Peyer's patch (tissue), 4 donors: ENCODE measurements at regions not wholly inside any gene's neighbourhood (a gene's known extent, or its start where the extent isn't known, plus 50 kb on each side); places are given as distances from the start of the nearest gene placed in this dataset.

ENCODE experiments used
- DNase-seq, 3 donors: peaks; one replicate each; pipeline ENCODE4 v3.0.0-alpha.2; 2017 to 2019
- H3K27ac ChIP-seq, 4 donors: fragments of 200-600 bp; sonication (generic); one replicate each; pipeline ENCODE4 v1.5.1; 2016 to 2019
- H3K27me3 ChIP-seq, 2 donors: fragments of 200-600 bp; sonication (generic); one replicate each; pipeline ENCODE4 v1.5.1; 2019
- H3K36me3 ChIP-seq, 3 donors: fragments of 200-600 bp; sonication (generic); one replicate each; pipeline ENCODE4 v1.5.1; 2016 to 2019
- H3K4me1 ChIP-seq, 4 donors: fragments of 200-600 bp; sonication (generic); one replicate each; pipeline ENCODE4 v1.5.1; 2016 to 2019
- H3K4me3 ChIP-seq, 4 donors: fragments of 200-600 bp; sonication (generic); 1 replicate in 3 of 4; 2 replicates in 1 of 4; pipeline ENCODE4 v1.5.1; 2016 to 2019; ENCODE audit warnings: mild to moderate bottlenecking in 1 of 4
- H3K9me3 ChIP-seq, 4 donors: fragments of 200-600 bp; sonication (generic); one replicate each; pipeline ENCODE4 v1.5.1; 2016 to 2019; ENCODE audit warnings: mild to moderate bottlenecking in 1 of 4
- POLR2A ChIP-seq, 2 donors: fragments of 450-650 bp; IDR thresholded peaks; one replicate each; pipeline ENCODE4 v1.5.1; 2017; ENCODE audit warnings: antibody characterized with exemption in 2 of 2, mild to moderate bottlenecking in 2 of 2, moderate library complexity in 2 of 2
- TF ChIP-seq, protein P1 (sequence below), 6 experiments: fragments of 450-650 bp in 4 of 6; fragments of 200-600 bp in 2 of 6; sonication (generic) in 1 of 6; IDR thresholded peaks; one replicate each; pipeline ENCODE4 v1.5.1; 2017 to 2019; ENCODE audit warnings: antibody characterized with exemption in 6 of 6, mild to moderate bottlenecking in 3 of 6, moderate library complexity in 1 of 6

DNA sequence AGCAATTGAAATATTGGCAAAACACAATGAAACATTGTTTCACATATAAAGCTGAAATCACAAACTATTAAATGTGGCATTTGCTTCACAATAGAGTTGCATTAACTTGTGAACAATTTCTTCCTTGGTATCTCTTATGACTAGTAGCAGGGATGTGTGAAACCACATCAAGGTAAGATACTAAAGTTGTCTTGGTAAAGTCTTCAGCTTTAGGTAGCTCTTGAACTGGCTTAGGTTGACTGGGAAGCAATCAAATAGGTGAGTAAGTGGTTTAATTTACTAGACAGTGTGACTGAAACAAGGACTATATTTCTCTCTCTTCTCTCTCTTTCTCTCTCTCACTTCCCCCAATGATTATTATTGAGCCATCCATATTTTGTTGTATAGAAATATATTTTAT is 141.5 kb upstream of the KCNK2 start:
- no peak overlapping the region for H3K27ac ChIP-seq
- no peaks in the 10 kb centered on the region for H3K36me3 ChIP-seq
- TF ChIP-seq, protein P1, sequence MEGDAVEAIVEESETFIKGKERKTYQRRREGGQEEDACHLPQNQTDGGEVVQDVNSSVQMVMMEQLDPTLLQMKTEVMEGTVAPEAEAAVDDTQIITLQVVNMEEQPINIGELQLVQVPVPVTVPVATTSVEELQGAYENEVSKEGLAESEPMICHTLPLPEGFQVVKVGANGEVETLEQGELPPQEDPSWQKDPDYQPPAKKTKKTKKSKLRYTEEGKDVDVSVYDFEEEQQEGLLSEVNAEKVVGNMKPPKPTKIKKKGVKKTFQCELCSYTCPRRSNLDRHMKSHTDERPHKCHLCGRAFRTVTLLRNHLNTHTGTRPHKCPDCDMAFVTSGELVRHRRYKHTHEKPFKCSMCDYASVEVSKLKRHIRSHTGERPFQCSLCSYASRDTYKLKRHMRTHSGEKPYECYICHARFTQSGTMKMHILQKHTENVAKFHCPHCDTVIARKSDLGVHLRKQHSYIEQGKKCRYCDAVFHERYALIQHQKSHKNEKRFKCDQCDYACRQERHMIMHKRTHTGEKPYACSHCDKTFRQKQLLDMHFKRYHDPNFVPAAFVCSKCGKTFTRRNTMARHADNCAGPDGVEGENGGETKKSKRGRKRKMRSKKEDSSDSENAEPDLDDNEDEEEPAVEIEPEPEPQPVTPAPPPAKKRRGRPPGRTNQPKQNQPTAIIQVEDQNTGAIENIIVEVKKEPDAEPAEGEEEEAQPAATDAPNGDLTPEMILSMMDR (IDR thresholded peaks at IDR 0.05), result no peak
- no peak for TF ChIP-seq POLR2A (IDR thresholded peaks at IDR 0.05)
- no peaks in the 10 kb centered on the region for H3K27me3 ChIP-seq
- no peaks in the 10 kb centered on the region for H3K9me3 ChIP-seq
- no peaks in the 10 kb centered on the region for H3K4me1 ChIP-seq
- no peak for DNase-seq
- H3K4me3 ChIP-seq, result no peak overlapping the region

DNA sequence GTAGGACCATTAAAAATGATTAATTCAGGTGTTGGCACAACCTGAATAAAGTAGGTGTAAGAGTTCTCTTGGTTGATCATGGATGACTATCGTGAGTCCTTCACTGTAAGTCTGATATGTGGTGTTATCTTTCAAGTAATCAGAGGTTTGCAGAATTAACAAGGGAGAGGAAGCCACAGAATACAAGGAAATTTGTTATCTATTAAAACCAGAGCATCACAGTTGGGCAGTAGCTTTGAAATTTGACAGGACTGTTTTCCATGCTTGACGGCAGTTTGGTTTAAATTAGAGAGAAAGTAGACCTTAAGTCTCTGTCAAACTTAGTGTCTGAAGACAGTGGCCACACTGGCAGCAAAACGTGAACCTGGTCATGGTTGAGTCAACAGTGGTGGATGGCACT is 139.5 kb upstream of the KCNK2 start:
- Histone ChIP-seq H3K27me3 (no peaks in the 10 kb centered on the region), H3K9me3 (no peaks in the 10 kb centered on the region), H3K4me1 (no peaks in the 10 kb centered on the region), H3K36me3 (no peaks in the 10 kb centered on the region), H3K4me3 (no peak overlapping the region), H3K27ac (no peak overlapping the region)
- no peak for TF ChIP-seq POLR2A (IDR thresholded peaks at IDR 0.05)
- TF ChIP-seq, protein P1 (IDR thresholded peaks at IDR 0.05), result no peak
- no peak for DNase-seq

DNA sequence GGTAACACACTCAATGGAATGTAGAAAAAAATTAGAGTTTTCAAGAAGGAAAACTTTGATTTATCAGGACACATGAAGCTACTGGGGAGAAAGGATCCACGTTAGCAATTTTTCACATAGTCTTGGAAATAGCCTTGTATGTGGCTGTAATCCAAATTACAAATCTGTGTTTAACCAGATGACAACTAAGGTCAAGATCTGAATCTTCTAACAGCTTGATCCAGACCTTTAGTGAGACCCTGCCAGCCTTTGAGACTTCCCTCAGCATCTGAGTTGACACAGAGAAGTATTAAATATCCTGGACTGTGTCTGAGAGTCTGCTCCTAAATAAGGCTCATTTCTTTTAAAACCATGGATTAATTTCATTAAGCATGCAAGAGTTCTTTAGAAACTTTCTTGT is 135.9 kb upstream of the KCNK2 start:
- Histone ChIP-seq H3K27me3 (no peaks in the 10 kb centered on the region), H3K4me1 (no peaks in the 10 kb centered on the region), H3K4me3 (no peak overlapping the region), H3K27ac (no peak overlapping the region), H3K36me3 (no peaks in the 10 kb centered on the region), H3K9me3 (no peaks in the 10 kb centered on the region)
- no peak for TF ChIP-seq POLR2A (IDR thresholded peaks at IDR 0.05)
- TF ChIP-seq, protein P1 (IDR thresholded peaks at IDR 0.05), result no peak
- DNase-seq, result no peak

DNA sequence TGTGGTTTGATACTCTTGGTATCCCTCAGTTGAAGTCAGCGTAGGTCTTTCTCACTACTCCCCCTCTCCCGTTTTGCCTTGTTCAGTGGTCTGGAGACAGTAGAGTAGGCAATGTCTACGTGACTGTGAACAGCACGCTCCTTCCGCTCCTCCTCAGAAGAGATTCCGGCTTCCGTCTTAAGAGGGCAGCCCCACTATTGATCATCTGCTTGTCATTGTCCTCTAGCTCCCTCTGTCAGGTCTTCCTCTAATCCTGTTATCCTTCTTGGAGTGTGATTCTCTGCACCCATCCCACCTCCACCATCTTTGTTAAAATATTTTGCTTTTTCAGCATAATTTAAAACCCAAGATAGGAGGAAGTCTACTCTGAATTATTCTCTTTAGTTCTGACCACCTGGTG is 129.9 kb upstream of the KCNK2 start:
- Histone ChIP-seq H3K36me3 (no peaks in the 10 kb centered on the region), H3K27me3 (no peaks in the 10 kb centered on the region), H3K4me1 (no peaks in the 10 kb centered on the region), H3K27ac (no peak overlapping the region), H3K4me3 (no peak overlapping the region), H3K9me3 (no peaks in the 10 kb centered on the region)
- no peak for DNase-seq
- no peak for TF ChIP-seq POLR2A (IDR thresholded peaks at IDR 0.05)
- TF ChIP-seq, protein P1 (IDR thresholded peaks at IDR 0.05), result no peak

- Histone ChIP-seq H3K4me3 (no peak overlapping the region), H3K36me3 (no peaks in the 10 kb centered on the region), H3K9me3 (no peaks in the 10 kb centered on the region), H3K4me1 (no peaks in the 10 kb centered on the region), H3K27ac (no peak overlapping the region), H3K27me3 (no peaks in the 10 kb centered on the region)
- no peak for DNase-seq
- no peak for TF ChIP-seq POLR2A (IDR thresholded peaks at IDR 0.05)
- TF ChIP-seq, protein P1 (IDR thresholded peaks at IDR 0.05), result no peak
These were observed 128.5 kb upstream of the KCNK2 start for GRCh38 chr1:214953901-214954616.

- TF ChIP-seq POLR2A (IDR thresholded peaks at IDR 0.05), result no peak
- TF ChIP-seq, protein P1 (IDR thresholded peaks at IDR 0.05), result no peak
- no peaks in the 10 kb centered on the region for H3K4me1 ChIP-seq
- DNase-seq, result no peak
These were observed 128.0 kb upstream of the KCNK2 start for GRCh38 chr1:214954617-214954949.

More at GRCh38 chr1:214954617-214954949, 128.0 kb upstream of the KCNK2 start:
- no peaks in the 10 kb centered on the region for H3K36me3 ChIP-seq
- no peaks in the 10 kb centered on the region for H3K27me3 ChIP-seq
- no peak overlapping the region for H3K4me3 ChIP-seq
- H3K9me3 ChIP-seq, result no peaks in the 10 kb centered on the region
- no peak overlapping the region for H3K27ac ChIP-seq
